Stimulated activated naive CD8-positive, alpha-beta T cell treated with anti-CD3 and anti-CD28 coated beads, Interleukin-15, amount 100 ng/mL, for 72 hours (primary cell): ENCODE measurements at regions not wholly inside any gene's neighbourhood (a gene's known extent, or its start where the extent isn't known, plus 50 kb on each side); places are given as distances from the start of the nearest gene placed in this dataset.
"Not testable (repeated sequence)": the region's sequence is repeated elsewhere in the genome, so short reads cannot be mapped to it uniquely, and the experiment has no call there.

Experiments
- ATAC-seq: fragments of 150-1000 bp; cut with Tn5 transposase; 2 replicates; pipeline ENCODE4 v1.10.0; 2021; ENCODE audit warnings: mild to moderate bottlenecking, moderate library complexity
- DNase-seq, 2 donors: peaks; one replicate each; pipeline ENCODE4 v3.0.0; 2021 to 2022
- H3K27ac Mint-ChIP-seq, 2 donors: one replicate each; pipeline ENCODE4 v1.8.0; 2022; ENCODE audit warnings: mild to moderate bottlenecking in 2 of 2, mixed read lengths in 2 of 2, moderate library complexity in 2 of 2
- H3K27me3 Mint-ChIP-seq: one replicate; pipeline ENCODE4 v1.8.0; 2022; ENCODE audit warnings: mixed read lengths
- H3K4me1 Mint-ChIP-seq: one replicate; pipeline ENCODE4 v1.8.0; 2022; ENCODE audit warnings: mild to moderate bottlenecking, mixed read lengths
- H3K4me3 Mint-ChIP-seq, 2 donors: one replicate each; pipeline ENCODE4 v1.8.0; 2022; ENCODE audit warnings: mild to moderate bottlenecking in 2 of 2, mixed read lengths in 2 of 2, moderate library complexity in 1 of 2
- H3K9me3 Mint-ChIP-seq, 2 donors: one replicate each; pipeline ENCODE4 v1.8.0; 2022; ENCODE audit warnings: mixed read lengths in 2 of 2

DNA sequence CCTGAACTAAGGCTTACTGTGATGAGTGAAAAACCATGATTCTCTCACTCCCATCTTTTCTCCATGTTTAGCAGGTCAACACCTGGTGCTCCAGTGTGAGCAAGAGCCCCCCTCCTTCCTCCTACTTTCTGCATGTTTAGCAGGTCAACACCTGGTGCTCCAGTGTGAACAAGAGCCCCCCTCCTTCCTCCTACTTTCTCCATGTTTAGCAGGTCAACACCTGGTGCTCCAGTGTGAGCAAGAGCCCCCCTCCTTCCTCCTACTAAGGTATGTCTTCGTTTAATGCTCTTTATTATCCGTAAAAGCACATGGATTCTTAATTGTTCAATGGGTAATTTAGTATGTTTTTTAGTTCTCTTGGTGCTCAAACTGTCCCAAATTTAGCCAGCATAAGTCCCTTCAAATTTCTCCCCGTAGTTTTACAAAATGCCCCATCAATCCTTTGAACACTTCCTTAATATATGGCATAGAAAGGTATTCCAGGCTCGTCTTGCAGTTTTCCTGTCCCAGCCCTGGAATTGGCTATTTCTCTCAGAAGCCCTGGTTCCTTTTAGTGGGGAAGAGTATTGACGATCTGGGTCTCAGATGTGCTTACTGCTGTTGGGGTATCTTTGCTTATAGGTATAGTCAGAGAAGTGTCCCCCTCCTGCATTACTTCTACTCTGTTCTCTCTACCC, 760.8 kb upstream of the TPTE start:
- ATAC-seq, result no peak
- no peak overlapping the region for H3K4me3 Mint-ChIP-seq

DNA sequence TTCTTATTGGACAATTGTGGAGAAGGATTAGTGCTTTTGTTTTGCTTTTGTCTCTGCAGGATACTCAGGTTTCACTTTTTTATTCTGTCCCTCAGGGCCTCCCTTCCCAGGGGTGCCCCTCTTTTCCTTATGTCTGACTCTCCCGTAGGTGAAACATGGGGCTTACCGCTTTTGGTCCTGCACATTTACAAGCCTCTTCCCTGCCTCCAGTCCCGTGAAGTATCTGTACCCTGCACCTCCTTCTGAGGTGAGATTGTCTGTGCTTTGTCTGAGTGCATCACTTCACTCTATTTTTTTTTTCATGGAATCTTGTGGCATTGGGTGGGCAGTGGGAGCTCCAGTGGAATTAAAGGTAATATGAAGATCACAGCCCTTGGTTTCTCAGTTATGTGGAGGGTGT, 758.1 kb upstream of the TPTE start:
- Mint-ChIP-seq H3K27me3 (no peaks in the 10 kb centered on the region), H3K4me1 (no peaks in the 10 kb centered on the region), H3K27ac (no peak overlapping the region), H3K4me3 (no peak overlapping the region), H3K9me3 (no peaks in the 10 kb centered on the region)
- ATAC-seq (no peak), DNase-seq (no peak)

More for the DNA sequence above, 760.8 kb upstream of the TPTE start:
- Mint-ChIP-seq H3K27me3 (no peaks in the 10 kb centered on the region), H3K4me1 (no peaks in the 10 kb centered on the region), H3K9me3 (no peaks in the 10 kb centered on the region), H3K27ac (no peak overlapping the region)
- no peak for DNase-seq

DNA sequence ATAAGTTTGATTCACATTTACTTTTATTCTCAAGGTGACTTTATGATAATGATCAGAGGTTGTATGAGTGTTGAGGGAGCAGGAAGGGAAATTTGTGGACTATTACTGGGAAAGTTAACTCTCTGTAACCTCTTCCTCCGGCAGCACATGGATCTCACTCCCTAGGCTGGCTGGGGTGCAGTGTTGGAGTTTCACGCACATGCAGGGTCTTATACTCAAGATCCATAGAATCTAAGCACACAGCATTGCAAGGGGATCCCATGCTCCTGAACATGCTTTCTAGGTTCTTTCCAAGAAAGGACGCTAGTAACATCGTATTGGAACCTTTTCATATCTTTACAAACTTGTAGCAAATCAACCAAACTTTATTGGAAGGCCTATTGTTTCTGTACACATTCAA, 757.6 kb upstream of the TPTE start:
- H3K4me1 Mint-ChIP-seq, result no peaks in the 10 kb centered on the region
- no peaks in the 10 kb centered on the region for H3K9me3 Mint-ChIP-seq
- H3K27ac Mint-ChIP-seq, result no peak overlapping the region
- no peak overlapping the region for H3K4me3 Mint-ChIP-seq
- ATAC-seq (no peak), DNase-seq (no peak)
- no peaks in the 10 kb centered on the region for H3K27me3 Mint-ChIP-seq

DNA sequence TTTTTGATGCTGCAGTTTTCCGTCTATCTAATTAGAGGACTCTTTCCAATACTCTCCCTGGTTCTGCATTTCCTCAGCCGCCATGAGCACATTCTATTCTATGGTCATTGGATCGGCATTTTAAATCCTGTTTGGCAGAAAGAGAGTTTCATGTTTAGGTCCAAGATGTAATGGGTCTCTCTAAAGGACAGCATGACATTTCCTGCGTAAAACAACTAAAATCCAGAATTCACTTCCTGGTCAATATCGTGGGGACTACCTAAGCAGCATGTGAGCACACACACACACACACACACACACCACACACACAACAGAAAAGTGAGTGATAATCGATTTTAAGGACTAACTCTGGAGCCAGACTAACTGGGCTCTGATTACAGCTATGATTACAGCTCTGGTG, 757.1 kb upstream of the TPTE start:
- H3K27me3 Mint-ChIP-seq, H3K4me3 Mint-ChIP-seq, DNase-seq, ATAC-seq, H3K4me1 Mint-ChIP-seq, H3K27ac Mint-ChIP-seq, H3K9me3 Mint-ChIP-seq: not testable (repeated sequence)

DNA sequence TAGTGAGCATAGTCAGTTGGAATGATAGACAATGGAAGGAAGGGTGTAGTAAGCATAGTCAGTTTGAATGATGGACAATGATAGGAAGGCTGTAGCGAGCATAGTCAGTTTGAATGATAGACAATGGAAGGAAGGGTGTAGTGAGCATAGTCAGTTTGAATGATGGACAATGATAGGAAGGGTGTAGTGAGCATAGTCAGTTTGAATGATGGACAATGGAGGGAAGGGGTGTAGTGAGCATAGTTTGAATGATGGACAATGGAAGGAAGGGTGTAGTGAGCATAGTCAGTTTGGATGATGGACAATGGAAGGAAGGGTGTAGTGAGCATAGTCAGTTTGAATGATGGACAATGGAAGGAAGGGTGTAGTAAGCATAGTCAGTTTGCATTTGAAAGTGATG, 755.8 kb upstream of the TPTE start:
- H3K4me3 Mint-ChIP-seq, result not testable (repeated sequence)

DNA sequence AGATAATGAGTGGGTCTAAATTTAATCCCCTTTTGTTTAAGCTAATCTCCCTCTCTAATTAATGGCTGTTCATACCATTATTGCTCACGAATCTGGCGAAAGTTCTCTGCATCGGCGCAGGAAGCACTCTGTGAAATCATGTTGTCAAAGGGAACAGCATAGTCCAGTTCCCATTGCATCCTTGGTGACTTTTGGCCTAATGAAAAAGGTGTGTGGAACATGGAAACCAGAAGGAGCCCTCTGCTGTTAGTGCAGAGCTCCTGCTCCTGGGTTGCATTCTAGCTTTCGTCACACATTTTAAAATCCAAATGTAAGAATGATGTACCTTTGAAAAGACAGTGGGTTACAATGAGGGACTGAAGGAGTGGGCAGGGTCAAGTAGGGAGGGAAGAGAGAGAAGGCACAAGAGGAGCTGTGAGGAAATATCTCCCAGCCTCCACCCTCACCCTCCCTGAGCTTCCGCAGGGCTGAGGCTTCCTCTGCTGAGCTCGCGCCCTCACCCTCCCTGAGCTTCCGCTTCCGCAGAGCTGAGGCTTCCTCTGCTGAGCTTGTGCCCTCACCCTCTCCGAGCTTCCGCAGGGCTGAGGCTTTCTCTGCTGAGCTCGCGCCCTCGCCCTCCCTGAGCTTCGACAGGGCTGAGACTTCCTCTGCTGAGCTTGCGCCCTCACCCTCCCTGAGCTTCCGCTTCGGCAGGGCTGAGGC, 754.3 kb upstream of the TPTE start:
- H3K27ac Mint-ChIP-seq, DNase-seq, H3K27me3 Mint-ChIP-seq, H3K9me3 Mint-ChIP-seq, H3K4me1 Mint-ChIP-seq, H3K4me3 Mint-ChIP-seq, ATAC-seq: not testable (repeated sequence)

More for the DNA sequence above, 755.8 kb upstream of the TPTE start:
- not testable (repeated sequence) for DNase-seq, ATAC-seq, H3K4me1 Mint-ChIP-seq, H3K27me3 Mint-ChIP-seq, H3K27ac Mint-ChIP-seq, H3K9me3 Mint-ChIP-seq

DNA sequence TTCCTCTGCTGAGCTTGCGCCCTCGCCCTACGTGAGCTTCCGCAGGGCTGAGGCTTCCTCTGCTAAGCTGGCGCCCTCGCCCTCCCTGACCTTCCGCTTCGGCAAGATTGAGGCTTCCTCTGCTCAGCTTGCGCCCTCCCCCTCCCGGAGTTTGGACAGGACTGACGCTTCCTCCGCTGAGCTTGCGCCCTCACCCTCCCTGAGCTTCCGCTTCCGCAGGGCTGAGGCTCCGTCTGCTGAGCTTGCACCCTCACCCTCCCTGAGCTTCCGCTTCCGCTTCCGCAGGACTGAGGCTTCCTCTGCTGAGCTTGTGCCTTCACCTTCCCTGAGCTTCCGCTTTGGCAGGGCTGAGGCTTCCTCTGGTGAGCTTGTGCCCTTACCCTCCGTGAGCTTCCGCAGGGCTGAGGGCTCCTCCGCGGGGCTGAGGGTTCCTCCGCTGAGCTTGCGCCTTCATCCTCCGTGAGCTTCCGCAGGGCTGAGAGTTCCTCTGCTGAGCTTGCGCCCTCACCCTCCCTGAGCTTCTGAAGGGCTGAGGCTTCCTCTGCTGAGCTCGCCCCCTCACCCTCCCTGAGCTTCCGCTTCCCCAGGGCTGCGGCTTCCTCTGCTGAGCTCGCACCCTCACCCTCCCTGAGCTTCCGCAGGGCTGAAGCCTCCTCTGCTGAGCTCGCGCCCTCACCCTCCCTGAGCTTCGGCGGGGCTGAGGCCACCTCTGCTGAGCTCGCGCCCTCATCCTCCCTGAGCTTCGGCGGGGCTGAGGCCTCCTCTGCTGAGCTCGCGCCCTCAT, 753.6 kb upstream of the TPTE start:
- Mint-ChIP-seq H3K27ac (no peak overlapping the region), H3K27me3 (no peaks in the 10 kb centered on the region), H3K9me3 (no peaks in the 10 kb centered on the region), H3K4me3 (no peak overlapping the region), H3K4me1 (no peaks in the 10 kb centered on the region)
- DNase-seq (no peak), ATAC-seq (no peak)

DNA sequence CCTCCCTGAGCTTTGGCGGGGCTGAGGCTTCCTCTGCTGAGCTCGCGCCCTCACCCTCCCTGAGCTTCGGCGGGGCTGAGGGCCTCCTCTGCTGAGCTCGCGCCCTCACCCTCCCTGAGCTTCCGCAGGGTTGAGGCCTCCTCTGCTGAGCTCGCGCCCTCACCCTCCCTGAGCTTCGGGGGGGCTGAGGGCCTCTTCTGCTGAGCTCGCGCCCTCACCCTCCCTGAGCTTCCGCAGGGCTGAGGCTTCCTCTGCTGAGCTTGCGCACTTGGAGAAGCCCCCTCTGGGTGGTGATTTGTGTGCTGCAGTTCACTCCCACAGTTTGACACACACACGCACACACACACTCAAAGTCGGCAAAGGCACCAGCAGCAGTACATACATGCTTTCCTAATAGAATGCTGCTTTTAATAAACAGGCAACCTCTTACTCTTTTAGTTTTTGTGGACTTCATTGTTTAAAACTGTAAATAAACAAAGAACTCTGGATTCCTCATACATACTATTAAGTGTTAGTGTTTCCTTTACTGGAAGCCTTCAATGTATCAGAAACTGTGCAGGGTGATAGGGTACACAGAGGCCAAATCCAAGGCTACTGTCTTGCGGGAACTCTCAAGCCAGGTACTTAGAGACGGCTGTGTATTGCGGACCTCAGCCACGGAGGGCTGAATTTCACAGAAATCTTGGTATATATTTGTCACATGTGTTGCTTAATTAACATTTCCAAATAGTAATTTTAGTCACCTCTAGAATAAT, 752.8 kb upstream of the TPTE start:
- not testable (repeated sequence) for H3K27me3 Mint-ChIP-seq, H3K9me3 Mint-ChIP-seq, DNase-seq, H3K4me1 Mint-ChIP-seq, H3K4me3 Mint-ChIP-seq, ATAC-seq, H3K27ac Mint-ChIP-seq

DNA sequence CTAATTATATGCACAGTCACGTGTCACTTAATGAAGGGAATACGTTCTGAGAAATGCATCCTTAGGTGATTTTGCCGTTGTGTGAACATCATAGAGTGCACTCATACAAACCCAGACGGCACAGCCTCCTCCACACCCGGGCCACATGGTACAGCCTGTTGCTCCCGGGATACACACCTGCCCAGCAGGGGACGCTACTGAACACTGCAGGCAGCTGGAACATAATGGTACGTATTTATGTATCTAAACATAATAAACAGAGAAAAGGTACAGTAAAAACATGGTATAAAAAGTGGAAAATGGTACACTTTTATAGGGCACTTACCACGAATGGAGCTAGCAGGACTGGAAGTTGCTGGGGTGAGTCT, 752.3 kb upstream of the TPTE start:
- H3K27ac Mint-ChIP-seq, H3K9me3 Mint-ChIP-seq, H3K4me3 Mint-ChIP-seq, H3K4me1 Mint-ChIP-seq, ATAC-seq, H3K27me3 Mint-ChIP-seq, DNase-seq: not testable (repeated sequence)

DNA sequence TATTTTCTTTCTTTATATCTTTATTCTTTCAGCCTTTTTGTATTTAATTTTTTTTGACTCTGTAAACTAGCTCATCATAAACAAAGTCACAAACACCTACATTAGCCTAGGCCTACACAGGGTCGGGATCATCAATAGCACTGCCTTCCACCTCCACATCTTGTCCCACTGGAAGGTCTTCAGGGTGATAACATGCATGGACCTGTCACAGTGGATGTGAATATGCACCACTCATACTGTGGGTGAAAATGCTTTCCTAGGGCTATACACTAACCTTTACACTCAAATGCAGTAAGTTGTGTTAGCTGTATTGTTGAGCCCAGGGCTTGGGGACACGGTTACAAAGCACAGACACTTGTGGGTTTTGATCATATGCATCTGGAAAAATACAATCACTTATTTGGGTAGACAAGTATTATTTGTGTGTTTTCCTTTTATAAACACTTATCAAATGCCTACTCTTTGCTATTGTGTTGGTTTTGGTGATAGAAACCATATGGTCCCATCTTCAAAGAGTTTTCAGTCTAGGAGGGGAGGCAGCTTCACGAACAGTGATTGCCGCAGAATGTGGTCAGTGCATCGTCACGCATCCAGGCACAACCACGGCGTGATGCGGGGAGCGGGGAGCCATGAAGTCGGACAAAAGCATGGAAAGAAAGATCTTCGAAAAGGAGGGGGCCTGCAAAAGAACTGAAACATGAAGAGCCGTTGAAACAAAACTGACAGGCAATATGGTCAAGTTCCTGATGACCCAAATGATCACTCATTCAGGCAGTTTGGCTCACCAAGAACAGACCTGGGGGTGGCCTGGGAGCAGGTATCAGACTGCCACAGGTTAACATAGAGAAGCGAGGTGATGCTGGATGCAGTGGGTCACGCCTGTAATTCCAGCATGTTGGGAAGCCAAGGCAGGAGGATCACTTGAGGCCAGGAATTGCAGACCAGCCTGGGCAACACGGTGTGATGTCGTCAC, 751.4 kb upstream of the TPTE start:
- not testable (repeated sequence) for H3K27ac Mint-ChIP-seq, H3K27me3 Mint-ChIP-seq, H3K4me1 Mint-ChIP-seq

DNA sequence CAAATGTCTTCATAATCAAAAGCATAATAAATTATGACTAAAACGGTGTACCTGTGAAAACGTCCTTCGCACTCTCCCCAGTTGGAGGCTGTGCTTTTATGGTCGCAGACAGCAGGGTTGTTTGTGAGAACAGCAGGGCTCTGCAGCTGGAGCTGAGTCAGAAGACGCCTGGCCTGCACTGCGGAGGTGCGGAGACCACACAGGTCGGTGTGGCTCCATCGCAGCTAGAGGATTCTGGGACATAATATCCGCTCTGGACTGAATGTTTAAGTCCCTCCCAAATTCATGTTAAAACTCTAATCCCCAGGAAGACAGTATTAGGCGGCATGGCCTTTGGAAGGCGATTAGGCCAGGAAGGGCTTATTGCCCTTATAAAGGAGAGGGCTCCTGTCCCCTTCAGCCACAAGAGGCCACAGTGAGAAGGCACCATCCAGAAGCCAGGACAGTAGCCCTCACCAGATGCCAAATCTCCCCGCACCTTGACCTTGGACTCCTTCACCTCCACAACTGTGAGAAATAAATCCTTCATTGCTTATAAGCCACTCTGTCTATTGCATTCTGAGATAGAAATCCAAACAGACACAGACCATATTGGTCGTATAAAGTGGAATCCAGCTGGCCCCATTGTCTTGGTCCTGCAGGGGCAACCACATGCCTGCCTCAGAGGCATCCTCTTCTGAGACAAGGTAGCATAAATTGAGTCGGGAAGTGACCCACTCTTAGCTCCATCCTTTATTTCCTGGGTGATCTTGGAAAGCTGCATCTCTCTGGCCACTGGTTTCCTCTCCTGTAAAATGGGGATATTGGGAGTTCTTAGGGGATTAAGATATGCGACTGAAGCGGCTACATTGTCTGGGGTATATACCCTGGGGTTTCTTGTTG, 749.7 kb upstream of the TPTE start:
- H3K4me1 Mint-ChIP-seq, H3K27ac Mint-ChIP-seq, H3K4me3 Mint-ChIP-seq, ATAC-seq, DNase-seq, H3K27me3 Mint-ChIP-seq: not testable (repeated sequence)
- H3K9me3 Mint-ChIP-seq, result peaks cover 18 to 20% of the 10 kb centered on the region in 2 donors

More for the DNA sequence above, 751.4 kb upstream of the TPTE start:
- H3K4me3 Mint-ChIP-seq, ATAC-seq, H3K9me3 Mint-ChIP-seq, DNase-seq: not testable (repeated sequence)

DNA sequence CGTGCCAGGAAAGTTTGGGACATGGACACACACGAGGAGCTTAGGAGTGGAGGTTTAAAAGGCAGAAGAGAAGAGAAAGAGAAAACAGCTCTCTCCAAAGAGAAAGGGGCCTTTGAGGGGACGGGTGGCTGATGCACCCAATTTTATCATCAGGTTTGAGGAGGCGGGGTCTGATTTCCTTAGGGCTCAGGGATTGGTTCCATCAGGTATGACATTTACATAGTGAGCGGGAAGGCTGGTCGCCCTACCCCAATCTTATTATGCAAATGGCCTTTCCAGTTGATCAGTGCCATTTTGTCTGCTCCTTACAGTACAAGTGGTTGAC, 749.1 kb upstream of the TPTE start:
- Mint-ChIP-seq H3K4me3 (no peak overlapping the region), H3K27me3 (no peaks in the 10 kb centered on the region), H3K9me3 (peaks cover 21 to 24% of the 10 kb centered on the region in 2 donors), H3K27ac (no peak overlapping the region), H3K4me1 (no peaks in the 10 kb centered on the region)
- ATAC-seq, result no peak
- DNase-seq, result no peak

DNA sequence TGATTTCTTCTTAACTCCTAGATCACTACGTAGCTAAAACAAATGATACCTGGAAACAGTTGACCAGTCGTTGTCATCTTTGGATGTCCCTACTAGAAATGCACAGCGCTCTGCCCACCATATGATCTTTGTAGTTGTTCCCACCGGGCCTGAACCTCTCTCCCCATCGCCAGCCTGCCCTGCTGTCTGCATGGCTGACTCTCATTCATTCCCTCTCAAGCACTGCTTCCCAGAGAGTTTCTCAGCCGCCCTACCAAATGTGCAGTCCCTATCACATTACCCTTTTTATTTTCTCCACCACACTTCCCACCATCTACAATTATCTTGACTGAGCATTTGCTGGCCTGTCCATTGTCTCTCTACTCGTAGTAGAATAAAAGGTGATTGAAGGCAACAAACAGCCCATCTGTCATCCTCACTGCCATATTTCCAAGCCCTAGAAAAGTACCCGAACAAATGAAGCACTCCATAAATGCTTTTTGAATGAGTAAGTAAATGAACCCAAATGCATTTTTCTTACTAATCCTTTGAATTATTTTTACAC, 748.4 kb upstream of the TPTE start:
- H3K4me3 Mint-ChIP-seq, DNase-seq, H3K27ac Mint-ChIP-seq, ATAC-seq, H3K27me3 Mint-ChIP-seq, H3K4me1 Mint-ChIP-seq: not testable (repeated sequence)
- peaks cover 24 to 29% of the 10 kb centered on the region in 2 donors for H3K9me3 Mint-ChIP-seq

DNA sequence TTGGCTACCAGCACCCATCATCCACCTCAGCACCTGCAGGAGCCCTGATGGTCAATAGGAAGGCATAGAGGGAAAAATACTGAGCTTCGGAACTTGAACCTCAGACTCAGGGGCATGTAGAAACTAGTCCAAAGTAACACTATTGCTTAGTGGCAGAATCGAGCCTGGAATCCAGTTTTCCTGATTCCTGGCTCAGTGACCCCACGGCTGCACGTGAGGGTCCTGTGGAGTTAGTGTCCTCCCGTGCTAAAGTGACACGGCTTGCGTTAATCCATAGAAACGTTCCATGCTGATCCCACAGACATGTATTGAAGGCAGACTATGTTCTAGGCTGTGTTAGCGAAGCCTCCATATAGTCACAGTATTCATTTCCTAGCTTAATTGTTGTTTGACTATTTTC, 747.0 kb upstream of the TPTE start:
- H3K27me3 Mint-ChIP-seq, result no peaks in the 10 kb centered on the region
- DNase-seq (no peak), ATAC-seq (no peak)
- no peak overlapping the region for H3K27ac Mint-ChIP-seq
- H3K4me3 Mint-ChIP-seq, result no peak overlapping the region
- H3K9me3 Mint-ChIP-seq, result peaks cover 26 to 39% of the 10 kb centered on the region in 2 donors
- no peaks in the 10 kb centered on the region for H3K4me1 Mint-ChIP-seq
